HepG2 (cell line): ENCODE measurements at regions not wholly inside any gene's neighbourhood (a gene's known extent, or its start where the extent isn't known, plus 50 kb on each side); places are given as distances from the start of the nearest gene placed in this dataset.
"Not testable (repeated sequence)": the region's sequence is repeated elsewhere in the genome, so short reads cannot be mapped to it uniquely, and the experiment has no call there.

ENCODE experiments used
- ATAC-seq: fragments of 200-7000 bp; cut with Tn5 transposase; 3 replicates; pipeline ENCODE4 v1.9.1; 2020; ENCODE audit warnings: mild to moderate bottlenecking, moderate library complexity
- BruUV-seq: library from RNA; stranded (reverse); fragments of 400-500 nt; replicated peaks from 2 replicates; lab custom pipeline; 2021; lab: Mats Ljungman, UMichigan
- CTCF ChIA-PET: fragments of 300-600 bp; formaldehyde crosslinking; extraction: SDS; loops from one replicate; lab custom pipeline; 2021; ENCODE audit warnings: low total read pairs, inconsistent platforms, low intra/inter-chr PET ratio; lab: Yijun Ruan, JAX
- POLR2A ChIA-PET: fragments of 350-600 bp; sonication (Branson Sonifier 250); formaldehyde crosslinking; loops from one replicate; lab custom pipeline; 2020; ENCODE audit warnings: antibody characterized with exemption, inconsistent platforms; lab: Yijun Ruan, JAX
- DNase-seq: peaks from one replicate; pipeline ENCODE4 v3.0.0-alpha.2; 2015; ENCODE audit warnings: low spot score
- FAIRE-seq: peaks from 3 replicates; lab custom pipeline; 2011; peaks lifted over from hg19 to GRCh38; lab: Jason Lieb, UNC
- H2AFZ ChIP-seq: one replicate; pipeline ENCODE4 v1.6.1; 2011; ENCODE audit warnings: low read length, inconsistent platforms
- H3K27ac ChIP-seq: fragments of 300-600 bp; 3 replicates; pipeline ENCODE4 v1.8.0; 2011; ENCODE audit warnings: mixed run types, mild to moderate bottlenecking, mixed read lengths, low read length, inconsistent platforms; ENCODE audit not compliant: insufficient read depth; ENCODE audit errors: extremely low read length
- H3K27me3 ChIP-seq, 2 experiments: fragments of 200-600 bp in 1 of 2; 2 replicates in 1 of 2; 3 replicates in 1 of 2; pipeline versions ENCODE4 v1.6.0 to v1.8.0; 2011; ENCODE audit warnings: low read length in 2 of 2, mild to moderate bottlenecking in 2 of 2, moderate library complexity in 2 of 2, inconsistent platforms in 1 of 2; ENCODE audit not compliant: insufficient read depth in 2 of 2, control insufficient read depth in 1 of 2
- H3K36me3 ChIP-seq, 2 experiments: fragments of 200-600 bp in 1 of 2; replicated peaks in 1 of 2; 2 replicates in 1 of 2; 3 replicates in 1 of 2; pipeline versions ENCODE4 v1.5.1 to v1.8.0; 2011; ENCODE audit warnings: low read length in 2 of 2, inconsistent platforms in 1 of 2; ENCODE audit not compliant: insufficient read depth in 2 of 2, control insufficient read depth in 1 of 2
- H3K4me1 ChIP-seq: 2 replicates; pipeline ENCODE4 v1.5.1; 2012; ENCODE audit warnings: low read length, inconsistent platforms; ENCODE audit not compliant: insufficient read depth
- H3K4me2 ChIP-seq: 2 replicates; pipeline ENCODE4 v1.6.0; 2011; ENCODE audit warnings: low read depth, low read length, inconsistent platforms
- H3K4me3 ChIP-seq, 3 experiments: fragments of 200-600 bp in 1 of 3; sonication (generic), shearing (Covaris generic) in 1 of 3; replicated peaks in 1 of 3; 2 replicates each; pipeline ENCODE4 v1.5.1; 2011 to 2016; ENCODE audit warnings: low read length in 3 of 3, inconsistent platforms in 2 of 3, low read depth in 2 of 3, mild to moderate bottlenecking in 2 of 3, control low read depth in 1 of 3, mixed read lengths in 1 of 3; ENCODE audit not compliant: insufficient read depth in 1 of 3
- H3K79me2 ChIP-seq: one replicate; pipeline ENCODE4 v1.6.1; 2011; ENCODE audit warnings: low read length, inconsistent platforms; ENCODE audit not compliant: insufficient read depth
- H3K9ac ChIP-seq: 2 replicates; pipeline ENCODE4 v1.6.0; 2011; ENCODE audit warnings: mild to moderate bottlenecking, low read depth, low read length, inconsistent platforms; ENCODE audit not compliant: insufficient read depth
- H3K9me3 ChIP-seq: 2 replicates; pipeline ENCODE4 v1.5.1; 2012; ENCODE audit warnings: mild to moderate bottlenecking, low read length
- H4K20me1 ChIP-seq: 2 replicates; pipeline ENCODE4 v1.6.0; 2011; ENCODE audit warnings: inconsistent platforms, mild to moderate bottlenecking, low read length, moderate library complexity; ENCODE audit not compliant: insufficient read depth
- ATF7-NPFF ChIP-seq: sonication (generic); formaldehyde crosslinking; IDR thresholded peaks from 2 replicates; pipeline ENCODE4 v1.8.1; 2023; ENCODE audit warnings: mild to moderate bottlenecking, low read depth, missing genetic modification reagents, moderate library complexity
- GABPB1 ChIP-seq: IDR thresholded peaks from 2 replicates; pipeline ENCODE4 v1.6.1; 2016; ENCODE audit warnings: mild to moderate bottlenecking, missing genetic modification reagents, moderate library complexity, missing compliant biosample characterization
- JDP2 ChIP-seq: sonication (generic); formaldehyde crosslinking; IDR thresholded peaks from 2 replicates; pipeline ENCODE4 v1.8.1; 2022; ENCODE audit warnings: missing genetic modification reagents, borderline replicate concordance
- MAFF ChIP-seq: IDR thresholded peaks from 2 replicates; pipeline ENCODE4 v1.6.1; 2011; ENCODE audit warnings: low read depth, low read length, improper control_type of control experiment
- MAFK ChIP-seq, 2 experiments: IDR thresholded peaks in 1 of 2; conservative IDR thresholded peaks in 1 of 2; 2 replicates each; pipeline ENCODE4 v1.6.1; 2011; ENCODE audit warnings: improper control_type of control experiment in 2 of 2, low read length in 2 of 2
- POLR2AphosphoS2 ChIP-seq: IDR thresholded peaks from 2 replicates; pipeline ENCODE4 v1.6.1; 2011; ENCODE audit warnings: low read depth, low read length, improper control_type of control experiment
- ZFYVE20 ChIP-seq: sonication (generic); formaldehyde crosslinking; IDR thresholded peaks from 2 replicates; pipeline ENCODE4 v1.8.0; 2023; ENCODE audit warnings: low read depth, mild to moderate bottlenecking, moderate library complexity, missing genetic modification reagents, borderline replicate concordance
- ZNF318 ChIP-seq: sonication (generic); formaldehyde crosslinking; IDR thresholded peaks from 2 replicates; pipeline ENCODE4 v1.4.0; 2020; ENCODE audit warnings: mild to moderate bottlenecking, missing genetic modification reagents
- ZNF83 ChIP-seq: sonication (generic); formaldehyde crosslinking; IDR thresholded peaks from 2 replicates; pipeline ENCODE4 v1.4.0; 2020; ENCODE audit warnings: missing genetic modification reagents, mild to moderate bottlenecking, borderline replicate concordance
- WGBS: methylation state at CpG from one replicate; pipeline ENCODE4 v1.1.6; 2017; ENCODE audit warnings: low lambda C conversion rate; 5-methylcytosine and 5-hydroxymethylcytosine counted together
- in situ Hi-C: cut with HindIII; loops from 2 replicates; pipeline ENCODE4 v1.10.0; 2017; ENCODE audit warnings: low pct_unique_long_range_greater_than_20kb; ENCODE audit not compliant: extremely low pct_ligation_motif_present
- intact Hi-C: fragments of 100-400 bp; cut with micrococcal nuclease; formaldehyde crosslinking; loops from one replicate; pipeline ENCODE4 v1.10.0; 2022; ENCODE audit not compliant: unreplicated experiment

GRCh38 chr13:83755210-83755609, 127.1 kb downstream of the SLITRK1 start:
- WGBS = 44% methylated on average over 2 of the region's 2 CpGs

GRCh38 chr13:83753912-83754624, 128.2 kb downstream of the SLITRK1 start:
- no peak overlapping the region for H3K4me2 ChIP-seq
- H3K9ac ChIP-seq = no peak overlapping the region
- FAIRE-seq (no peak), ATAC-seq (no peak), DNase-seq (no peak)
- intact Hi-C loops = no loop called here
- H3K27me3 ChIP-seq = no peaks in the 10 kb centered on the region
- in situ Hi-C loops = no loop called here
- H3K36me3 ChIP-seq = no peaks in the 10 kb centered on the region
- H4K20me1 ChIP-seq = no peaks in the 10 kb centered on the region
- no peaks in the 10 kb centered on the region for H3K79me2 ChIP-seq
- POLR2A ChIA-PET = no interaction called here
- BruUV-seq = no TSS peak
- no peak overlapping the region for H2AFZ ChIP-seq
- H3K4me3 ChIP-seq = no peak overlapping the region
- peaks cover 6% of the 10 kb centered on the region; the same call in 1 of the 2 replicates for H3K9me3 ChIP-seq
- no peaks in the 10 kb centered on the region for H3K4me1 ChIP-seq
- H3K27ac ChIP-seq = no peak overlapping the region
- CTCF ChIA-PET = no interaction called here
- WGBS = 11% methylated on average over 5 of the region's 11 CpGs
- no peak for TF ChIP-seq GABPB1 (CRISPR knock-in tag)
- no peak for TF ChIP-seq POLR2AphosphoS2
- no peak for TF ChIP-seq ZNF318 (CRISPR knock-in tag)
- TF ChIP-seq ZNF83 (CRISPR knock-in tag) = no peak
- no peak for TF ChIP-seq ATF7-NPFF (CRISPR knock-in tag)
- no peak for TF ChIP-seq ZFYVE20 (CRISPR knock-in tag)
- TF ChIP-seq JDP2 (CRISPR knock-in tag) = no peak

More at GRCh38 chr13:83755210-83755609, 127.1 kb downstream of the SLITRK1 start:
- H3K4me1 ChIP-seq, H2AFZ ChIP-seq, ATAC-seq, BruUV-seq, H3K9ac ChIP-seq, H4K20me1 ChIP-seq, H3K36me3 ChIP-seq, H3K4me3 ChIP-seq, FAIRE-seq, in situ Hi-C loops, H3K27ac ChIP-seq, POLR2A ChIA-PET, DNase-seq, H3K4me2 ChIP-seq, intact Hi-C loops, CTCF ChIA-PET, H3K79me2 ChIP-seq, H3K9me3 ChIP-seq, H3K27me3 ChIP-seq: not testable (repeated sequence)
- TF ChIP-seq MAFF (peak; percentile 45; the same call in 1 of the 2 replicates), MAFK (conservative IDR thresholded peaks at IDR 0.05 in 1 of 2, IDR thresholded peaks at IDR 0.05 in 1 of 2; ENCODE audit: low read length in 2 of 2) (peak; percentile 45 to 71; a peak in 3 of 4 replicates)
